HG03558 (cell line): ENCODE measurements at regions not wholly inside any gene's neighbourhood (a gene's known extent, or its start where the extent isn't known, plus 50 kb on each side); places are given as distances from the start of the nearest gene placed in this dataset.
"Not testable (repeated sequence)": the region's sequence is repeated elsewhere in the genome, so short reads cannot be mapped to it uniquely, and the experiment has no call there.

Experiments used
- ATAC-seq: cut with Tn5 transposase; IDR thresholded peaks from one replicate; pipeline ENCODE4 v1.9.1; 2021; ENCODE audit warnings: moderate number of reproducible peaks; ENCODE audit not compliant: unreplicated experiment; ENCODE audit errors: extremely low read depth

DNA sequence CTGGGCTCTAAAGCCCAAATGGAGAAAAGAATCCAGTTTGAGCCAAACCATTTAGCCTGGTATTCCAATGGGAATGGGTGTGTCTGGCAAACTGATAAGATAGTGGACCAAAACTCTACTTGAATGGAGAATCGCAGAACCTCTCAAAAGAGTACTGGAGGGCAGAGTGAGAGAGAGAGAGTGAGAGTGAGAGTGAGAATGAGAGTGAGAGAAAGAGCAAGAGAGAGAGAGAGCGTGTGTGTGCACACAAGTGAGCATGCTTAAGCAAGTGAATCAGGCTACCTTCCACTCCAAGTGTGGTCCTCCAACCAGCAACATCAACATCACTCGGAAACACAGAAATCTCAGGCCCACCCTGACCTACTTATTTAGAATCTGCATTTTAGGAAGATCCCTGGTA is 58.8 kb downstream of the UQCRFS1 start:
- ATAC-seq: no peak

DNA sequence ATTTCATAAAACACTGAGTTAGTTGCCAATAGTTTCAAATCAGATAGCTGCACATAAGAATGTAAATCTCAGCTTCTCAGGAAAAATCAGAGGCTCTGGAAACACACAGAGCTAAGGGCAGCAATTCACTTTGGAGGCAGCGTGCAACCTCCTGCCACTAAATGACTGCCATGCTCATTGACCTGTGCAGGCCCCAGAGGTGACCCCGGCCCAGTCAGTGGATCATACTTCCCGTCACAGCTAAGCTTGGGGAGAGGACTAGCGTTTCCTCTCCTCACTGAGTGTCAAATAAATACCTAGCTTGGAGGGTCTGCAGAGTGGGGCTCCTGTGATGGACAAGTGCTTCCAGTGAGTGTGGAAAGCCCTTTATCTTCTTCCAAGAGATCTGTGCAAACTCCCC is 67.2 kb downstream of the UQCRFS1 start:
- no peak for ATAC-seq

DNA sequence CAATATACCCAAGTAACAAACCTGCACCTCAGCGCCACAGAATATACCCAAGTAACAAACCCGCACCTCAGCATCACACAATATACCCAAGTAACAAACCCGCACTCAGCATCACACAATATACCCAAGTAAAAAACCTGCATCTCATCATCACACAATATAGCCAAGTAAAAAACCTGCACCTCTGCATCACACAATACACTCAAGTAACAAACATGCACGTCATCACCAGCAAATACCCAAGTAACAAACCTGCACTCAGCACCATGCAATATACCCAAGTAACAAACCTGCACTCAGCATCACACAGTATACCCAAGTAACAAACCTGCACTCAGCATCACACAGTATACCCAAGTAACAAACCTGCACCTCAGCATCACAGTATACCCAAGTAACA is 69.8 kb downstream of the UQCRFS1 start:
- ATAC-seq: no peak

DNA sequence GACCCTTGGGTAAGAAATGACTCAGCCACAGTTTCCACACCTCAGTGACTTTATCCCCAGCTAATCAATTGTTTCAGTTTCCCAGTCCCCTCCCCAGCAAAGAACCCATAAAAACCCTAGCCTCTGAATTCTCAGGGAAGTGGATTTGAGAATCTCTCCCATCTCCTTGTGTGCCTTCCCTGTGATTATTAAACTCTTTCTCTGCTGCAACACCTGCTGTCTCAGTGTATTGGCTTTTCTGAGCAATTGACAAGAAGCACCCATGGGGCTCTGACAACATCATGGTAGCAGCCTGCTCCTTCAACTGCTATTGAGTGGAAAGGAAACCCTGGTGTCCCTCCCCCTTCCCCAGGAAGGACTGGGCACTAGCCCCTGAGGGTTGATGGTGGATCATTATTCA is 73.7 kb downstream of the UQCRFS1 start:
- no peak for ATAC-seq

DNA sequence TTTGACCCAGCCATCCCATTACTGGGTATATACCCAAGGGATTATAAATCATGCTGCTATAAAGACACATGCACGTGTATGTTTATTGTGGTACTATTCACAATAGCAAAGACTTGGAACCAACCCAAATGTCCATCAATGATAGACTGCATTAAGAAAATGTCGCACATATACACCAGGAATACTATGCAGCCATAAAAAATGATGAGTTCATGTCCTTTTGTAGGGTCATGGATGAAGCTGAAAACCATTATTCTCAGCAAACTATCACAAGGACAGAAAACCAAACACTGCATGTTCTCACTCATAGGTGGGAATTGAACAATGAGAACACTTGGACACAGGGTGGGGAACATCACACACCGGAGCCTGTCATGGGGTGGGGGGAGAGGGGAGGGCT is 74.7 kb downstream of the UQCRFS1 start:
- ATAC-seq: not testable (repeated sequence)

DNA sequence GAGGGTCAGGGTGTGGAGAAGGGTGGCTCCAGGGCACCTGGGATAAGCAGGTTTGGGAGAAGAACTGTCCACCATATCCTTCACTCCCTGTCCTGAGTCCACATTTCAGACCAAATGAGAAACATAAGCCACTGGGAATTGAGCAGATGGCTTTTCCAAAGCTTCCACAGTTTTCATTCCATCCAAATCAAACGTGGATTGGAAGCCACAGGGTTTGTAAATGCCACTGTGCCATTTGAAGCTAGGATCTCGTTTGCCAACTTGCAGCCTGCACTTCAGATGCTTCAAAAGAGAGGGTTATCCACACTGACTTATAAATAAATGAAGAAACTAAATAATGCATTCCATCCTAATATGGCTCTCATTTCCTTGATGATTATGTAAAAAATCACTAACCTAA is 81.5 kb downstream of the UQCRFS1 start:
- no peak for ATAC-seq

DNA sequence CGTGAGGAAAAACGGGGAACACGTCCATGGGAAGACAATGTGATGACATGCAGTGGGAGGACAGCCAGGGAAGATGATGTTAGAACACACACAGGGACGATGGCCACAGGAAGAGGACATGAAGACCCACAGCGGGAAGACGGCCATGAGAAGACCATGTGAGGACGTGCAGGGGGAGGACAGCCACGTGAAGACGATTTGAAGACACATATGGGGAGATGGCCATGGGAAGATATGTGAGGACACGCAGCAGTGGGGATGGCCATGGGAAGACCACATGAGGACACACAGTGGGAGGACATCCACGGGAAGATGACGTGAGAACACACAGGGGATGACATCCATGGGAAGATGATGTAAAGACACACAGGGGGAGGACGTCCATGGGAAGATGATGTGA is 83.8 kb downstream of the UQCRFS1 start:
- ATAC-seq: no peak

DNA sequence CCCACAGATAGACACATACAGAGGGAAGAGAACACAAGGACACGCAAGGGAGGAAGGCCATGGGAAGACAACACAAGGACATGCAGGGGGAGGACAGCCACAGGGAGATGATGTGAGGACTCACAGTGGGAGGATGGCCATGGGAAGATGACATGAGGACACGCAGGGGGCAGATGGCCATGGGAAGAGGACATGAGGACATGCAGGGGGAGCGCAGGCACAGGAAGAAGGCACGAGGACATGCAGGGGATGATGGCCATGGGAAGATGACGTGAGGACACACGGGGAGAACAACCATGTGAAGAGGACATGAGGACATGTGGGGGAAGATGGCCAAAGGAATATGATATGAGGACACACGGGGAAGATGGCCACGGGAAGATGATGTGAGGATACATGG is 84.7 kb downstream of the UQCRFS1 start:
- ATAC-seq: no peak

DNA sequence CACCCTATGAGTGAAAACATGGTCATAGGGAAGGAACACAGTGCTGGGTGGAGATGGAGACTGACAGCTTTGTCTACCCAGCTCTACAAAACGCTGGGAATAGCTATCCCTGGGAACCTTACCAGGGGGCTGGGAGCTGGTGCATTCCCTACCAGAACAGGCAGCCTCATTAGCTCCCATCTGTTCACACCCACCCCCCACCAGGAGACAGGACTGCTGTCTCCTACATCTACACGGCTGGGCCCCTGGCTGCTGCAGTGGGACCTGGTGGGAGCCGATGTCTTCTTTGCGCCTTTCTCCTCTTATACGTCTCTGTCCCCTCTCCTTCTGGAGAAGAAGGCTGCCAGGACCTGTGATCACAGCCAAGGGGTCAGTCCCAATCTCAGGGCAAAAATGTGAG is 90.8 kb downstream of the UQCRFS1 start:
- ATAC-seq: no peak

DNA sequence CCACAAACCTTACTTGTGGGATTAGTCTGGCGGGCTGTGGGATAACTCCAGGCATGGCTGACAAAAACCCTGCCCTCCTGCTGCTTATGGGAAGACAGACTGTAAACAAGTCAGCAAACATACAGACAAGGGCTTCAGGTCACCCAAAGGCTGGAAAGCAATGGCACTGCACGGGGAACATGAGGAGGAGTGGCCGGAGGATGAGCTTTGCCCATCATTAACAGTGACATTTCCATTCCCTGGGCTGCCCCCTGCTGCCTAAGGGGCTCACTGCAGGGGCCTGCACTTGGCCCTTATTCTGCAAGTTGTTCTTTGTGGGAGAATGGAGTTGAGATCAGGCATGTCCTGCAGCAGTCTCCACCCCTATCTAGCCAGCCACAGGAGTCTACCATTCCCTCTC is 91.3 kb downstream of the UQCRFS1 start:
- ATAC-seq: no peak

DNA sequence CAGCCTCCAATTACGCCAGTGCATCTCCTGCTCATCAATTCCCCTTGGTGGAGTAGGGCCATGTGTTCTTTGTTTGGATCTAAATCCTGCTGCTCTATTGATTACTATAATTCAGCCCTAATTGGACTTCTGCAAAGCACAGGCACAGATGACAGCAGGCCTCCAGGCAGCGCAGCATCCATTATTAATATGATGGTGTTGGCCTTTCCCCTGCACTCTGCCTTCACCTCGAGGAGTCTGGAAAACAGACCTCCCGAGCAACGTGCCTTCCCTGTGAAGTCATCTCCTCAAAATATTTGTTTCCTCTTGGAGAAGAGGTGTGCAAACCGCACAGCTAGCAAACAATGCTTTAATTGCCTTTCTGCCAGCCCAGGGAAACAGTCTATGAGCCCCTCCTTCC is 92.5 kb downstream of the UQCRFS1 start:
- ATAC-seq: no peak

DNA sequence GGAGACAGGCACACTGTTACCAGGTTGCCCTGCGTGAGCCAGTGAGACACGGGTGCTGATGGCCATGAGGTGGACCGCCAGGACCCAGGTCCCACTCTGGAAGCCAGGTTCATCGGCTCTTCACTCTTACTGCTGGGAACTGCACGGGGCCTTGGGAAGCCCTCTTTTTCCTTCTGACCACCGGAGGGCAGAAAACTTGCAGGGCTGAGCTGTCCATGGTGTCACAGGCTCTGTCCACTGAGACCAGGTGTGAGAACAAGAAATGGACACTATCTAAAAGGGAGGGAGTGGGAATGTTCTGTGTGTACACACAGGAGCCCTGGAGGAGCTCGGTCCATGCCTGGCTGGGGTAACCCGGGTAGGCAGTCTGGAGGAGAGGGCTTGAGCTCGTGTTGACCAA is 93.4 kb downstream of the UQCRFS1 start:
- no peak for ATAC-seq

DNA sequence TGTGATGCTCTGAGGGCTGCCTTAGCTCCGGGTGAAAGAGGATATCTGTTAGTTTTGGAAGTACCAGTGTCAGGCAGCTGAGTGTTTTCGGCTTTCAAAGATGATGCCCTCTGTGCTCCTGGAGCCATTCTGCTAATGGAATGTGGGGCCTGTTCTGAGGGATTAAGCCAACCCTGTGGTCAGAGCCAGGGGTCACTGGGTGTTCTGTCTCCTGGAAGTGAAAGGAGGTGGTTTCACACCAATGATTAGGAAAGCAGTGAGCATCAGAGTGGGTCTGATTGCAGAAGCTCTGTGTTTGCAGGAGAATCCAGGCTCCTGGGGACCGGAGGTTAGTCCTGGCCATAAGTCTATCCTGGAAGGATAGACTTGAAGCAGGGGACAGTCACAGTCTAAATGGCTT is 94.6 kb downstream of the UQCRFS1 start:
- no peak for ATAC-seq

DNA sequence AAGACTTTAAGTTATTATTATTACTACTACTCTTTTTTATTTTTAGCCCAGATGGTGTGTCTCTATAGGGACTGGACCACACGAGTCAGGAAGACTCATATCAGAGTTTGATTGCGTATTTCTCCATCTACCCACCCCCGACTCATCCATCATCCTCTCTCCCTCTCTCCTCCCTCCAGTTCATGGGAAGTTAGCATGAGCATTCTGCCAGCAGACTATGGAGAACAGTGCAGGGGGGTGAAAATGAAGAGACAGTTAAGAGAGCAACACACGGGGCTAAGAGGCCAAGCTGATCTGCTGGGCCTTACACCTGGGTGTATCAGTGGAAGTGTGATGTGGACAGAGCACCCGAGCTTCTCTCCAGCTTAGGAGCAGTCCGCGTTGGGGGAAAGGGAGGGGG is 95.0 kb downstream of the UQCRFS1 start:
- ATAC-seq: no peak

DNA sequence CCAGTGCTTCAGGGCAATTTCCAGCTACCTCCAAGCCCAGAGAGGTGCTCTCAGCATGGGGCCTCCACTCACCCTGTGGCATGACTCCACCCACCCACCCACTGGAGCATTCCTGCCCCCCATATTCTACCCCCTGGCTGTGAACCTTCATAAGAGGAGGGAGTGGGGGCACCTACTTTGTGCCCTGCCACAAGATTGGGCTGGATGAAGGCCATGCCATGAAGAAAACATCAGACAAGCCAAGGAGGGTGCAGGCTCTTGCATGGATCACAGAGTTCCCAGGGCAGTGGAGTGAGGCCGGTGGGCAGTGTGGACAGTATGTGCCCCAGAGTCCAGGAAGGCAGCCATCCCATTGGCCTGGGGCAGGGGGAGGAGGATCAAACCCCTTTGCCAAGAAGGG is 97.8 kb downstream of the UQCRFS1 start:
- no peak for ATAC-seq

DNA sequence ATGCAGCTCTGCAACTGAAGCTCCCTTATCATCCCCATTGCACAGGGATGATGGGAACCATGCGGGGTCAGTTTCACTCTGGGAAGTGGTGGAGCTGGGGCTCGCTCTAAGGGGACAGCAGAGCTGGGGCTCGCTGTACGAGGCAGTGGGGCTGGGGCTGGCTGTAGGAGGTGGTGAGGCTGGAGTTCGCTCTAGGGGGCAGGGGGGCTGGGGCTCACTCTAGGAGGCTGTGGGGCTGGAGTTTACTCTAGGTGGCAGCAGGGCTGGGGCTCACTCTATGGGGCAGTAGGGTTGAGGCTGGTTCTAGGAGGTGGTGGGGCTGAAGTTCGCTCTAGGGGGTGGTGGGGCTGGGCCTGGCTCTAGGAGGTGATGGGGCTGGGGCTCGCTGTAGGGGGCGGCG is 99.1 kb downstream of the UQCRFS1 start:
- ATAC-seq: no peak

DNA sequence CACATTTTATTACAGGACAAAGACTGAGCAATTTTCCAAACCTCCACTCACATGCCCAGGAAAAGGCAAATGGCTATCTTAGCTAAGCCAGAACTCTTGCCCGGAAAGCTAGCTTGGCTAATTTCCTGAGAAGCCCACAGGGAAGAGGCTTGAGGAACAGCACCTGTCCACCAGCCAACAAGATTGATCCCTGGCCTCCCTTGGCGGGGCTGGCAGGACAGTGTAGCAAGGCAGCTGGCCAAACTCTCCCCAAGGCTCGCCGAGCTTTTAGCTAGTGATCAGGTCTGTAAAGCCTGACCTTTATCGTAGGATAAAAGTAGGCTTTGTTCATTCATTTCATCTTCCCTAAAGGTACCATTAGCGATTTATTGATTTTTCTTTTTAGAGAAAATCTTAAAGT is 101.4 kb downstream of the UQCRFS1 start:
- no peak for ATAC-seq

DNA sequence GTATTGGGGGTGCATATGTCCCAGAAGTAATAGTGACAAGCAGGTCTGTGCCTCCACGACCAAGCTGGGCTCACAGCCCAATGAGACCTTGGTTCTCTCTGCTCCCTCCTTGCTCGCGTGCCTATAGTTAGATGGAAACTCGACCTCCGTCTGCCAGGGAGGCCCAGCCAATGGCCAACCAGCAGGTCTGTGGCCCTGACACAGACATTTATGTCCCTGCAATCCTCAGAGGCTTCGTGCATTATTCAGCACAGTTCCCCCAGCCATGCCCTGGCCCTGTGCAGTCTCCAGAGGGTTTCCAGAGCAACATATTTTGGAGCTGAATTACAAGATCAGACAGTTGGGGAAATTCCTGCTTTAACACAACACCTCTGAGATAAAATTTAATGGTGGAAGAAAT is 105.1 kb downstream of the UQCRFS1 start:
- no peak for ATAC-seq

DNA sequence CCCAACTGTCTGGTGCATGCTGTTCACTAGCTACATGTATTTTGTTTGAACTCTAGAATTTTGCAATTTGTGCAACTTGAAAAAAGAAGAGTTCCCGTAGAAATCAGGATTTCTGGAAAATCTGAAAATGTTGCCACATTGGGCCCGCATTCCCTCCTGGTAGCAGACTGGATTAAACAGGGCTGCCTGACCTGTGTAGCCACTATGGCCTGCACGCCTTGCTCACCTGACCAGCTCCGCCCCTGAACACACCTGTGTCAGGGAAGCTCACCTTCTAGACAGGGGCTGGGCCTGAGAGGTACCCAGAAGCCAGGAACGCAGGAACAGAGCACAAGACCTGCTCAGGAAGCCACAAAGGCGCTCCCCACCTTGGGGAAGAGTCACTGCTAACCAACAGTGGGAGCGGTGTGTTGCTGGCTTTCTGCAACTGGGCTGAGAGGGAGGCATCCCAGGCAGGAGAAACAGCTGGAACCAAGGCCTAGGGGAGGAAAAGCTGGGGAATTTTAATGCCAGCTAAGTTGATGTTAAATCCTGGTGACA is 106.5 kb downstream of the UQCRFS1 start:
- no peak for ATAC-seq

DNA sequence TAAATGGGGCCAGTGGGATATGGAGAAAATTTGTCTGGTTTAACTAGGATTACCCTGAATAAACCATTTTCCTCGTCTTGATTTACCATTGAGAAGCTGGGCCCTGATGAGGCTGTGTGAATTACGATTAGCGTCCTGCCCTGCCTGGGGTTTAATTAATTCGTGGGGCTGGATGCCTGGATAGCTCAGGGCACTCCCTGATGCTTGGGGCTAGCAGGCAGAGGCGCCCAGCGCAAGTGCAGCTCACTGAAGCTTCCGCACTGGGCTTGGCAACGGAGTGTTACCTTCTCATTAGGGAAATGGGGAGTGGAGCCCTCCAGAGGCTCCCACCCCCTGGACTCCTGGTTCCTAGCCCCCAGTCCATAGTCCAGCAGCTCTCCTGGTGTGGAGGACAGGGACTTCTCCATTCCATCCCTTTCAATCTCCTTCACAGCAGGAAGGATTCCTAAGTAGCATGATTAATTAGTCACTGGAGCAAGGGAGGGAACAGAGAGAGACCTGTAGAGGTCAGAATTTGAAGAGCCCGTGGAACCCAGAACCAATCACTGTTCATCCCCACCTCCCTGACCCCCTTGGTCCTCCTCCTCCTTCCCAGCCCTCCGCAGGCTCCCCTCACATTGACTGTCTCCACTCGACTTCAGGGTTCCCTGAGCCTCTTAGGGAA is 107.2 kb downstream of the UQCRFS1 start:
- ATAC-seq: no peak

DNA sequence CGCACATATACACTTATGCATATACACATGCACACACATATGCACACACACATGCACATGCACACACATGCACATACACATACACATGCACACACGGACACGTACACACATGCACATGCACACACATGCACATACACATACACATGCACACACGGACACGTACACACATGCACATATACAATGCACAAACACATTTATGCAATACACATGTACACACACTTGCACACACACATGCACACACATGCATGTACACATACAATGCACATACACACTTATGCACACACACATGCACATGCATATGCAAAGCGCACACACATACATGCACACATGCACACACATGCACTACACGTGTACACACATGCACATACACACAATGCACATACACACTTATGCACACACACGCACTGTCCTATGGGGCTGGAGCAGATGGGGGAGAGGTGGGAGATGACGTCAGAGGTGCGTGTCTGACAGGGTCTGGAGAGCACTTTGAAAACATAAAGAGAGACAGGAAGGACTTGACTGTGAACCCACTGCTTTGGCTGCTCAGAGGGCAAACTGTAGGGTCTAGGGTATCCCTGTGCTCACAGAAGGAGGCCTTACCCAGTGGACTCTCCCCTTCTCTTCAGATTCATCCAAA is 108.2 kb downstream of the UQCRFS1 start:
- no peak for ATAC-seq

DNA sequence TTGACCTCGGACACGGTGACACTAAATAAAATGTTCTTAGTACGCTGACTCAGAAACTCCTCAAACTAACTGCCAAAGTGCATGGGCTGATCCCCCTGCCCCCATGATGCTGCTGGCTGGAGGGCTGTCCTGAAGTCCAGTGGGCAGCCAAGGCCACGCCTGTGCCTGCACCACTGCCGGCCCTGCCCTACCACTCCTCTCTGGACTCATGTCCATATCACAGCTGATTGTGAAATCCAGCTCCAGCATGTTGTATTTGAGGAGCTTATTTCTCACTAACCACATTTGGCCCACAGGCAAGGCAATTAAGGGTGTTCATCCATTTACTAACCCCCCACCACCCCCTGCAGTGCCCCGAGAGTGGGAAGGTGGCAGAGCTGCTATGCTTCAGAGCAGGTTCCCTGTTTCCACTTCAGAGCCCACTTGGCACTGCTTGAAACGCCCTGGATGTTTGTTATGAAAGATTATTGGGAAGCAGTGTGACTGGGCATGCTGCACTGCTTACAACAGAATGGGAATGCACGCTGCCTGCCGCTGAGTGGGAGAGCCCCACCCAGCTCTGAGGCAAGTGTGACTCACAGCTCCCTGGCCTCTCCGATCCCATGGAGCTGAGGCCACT is 114.0 kb downstream of the UQCRFS1 start:
- no peak for ATAC-seq
